K562 (cell line): ENCODE measurements at regions not wholly inside any gene's neighbourhood (a gene's known extent, or its start where the extent isn't known, plus 50 kb on each side); places are given as distances from the start of the nearest gene placed in this dataset.
"Not testable (repeated sequence)": the region's sequence is repeated elsewhere in the genome, so short reads cannot be mapped to it uniquely, and the experiment has no call there.

Source experiments
- GABPB1 ChIP-seq: sonication (generic); formaldehyde crosslinking; IDR thresholded peaks from 2 replicates; pipeline ENCODE4 v1.8.0; 2022; ENCODE audit warnings: mild to moderate bottlenecking, missing genetic modification reagents
- KDM1A ChIP-seq, 2 experiments: fragments of 450-650 bp; IDR thresholded peaks; 2 replicates each; pipeline ENCODE4 v1.6.1; 2016; ENCODE audit warnings: mild to moderate bottlenecking in 2 of 2
- RAD21 ChIP-seq, 2 experiments: fragments of 250-450 bp in 1 of 2; fragments of 450-650 bp in 1 of 2; sonication (Bioruptor Pico) in 1 of 2; formaldehyde crosslinking in 1 of 2; IDR thresholded peaks in 1 of 2; conservative IDR thresholded peaks in 1 of 2; 2 replicates each; pipeline versions ENCODE4 v1.4.0 to v1.8.0; 2020 to 2022; ENCODE audit warnings: mild to moderate bottlenecking in 2 of 2, moderate library complexity in 1 of 2
- TF ChIP-seq, protein P1 (sequence below): sonication (generic); formaldehyde crosslinking; IDR thresholded peaks from 2 replicates; pipeline ENCODE4 v1.8.0; 2023; ENCODE audit warnings: missing genetic modification reagents, mild to moderate bottlenecking, borderline replicate concordance

DNA sequence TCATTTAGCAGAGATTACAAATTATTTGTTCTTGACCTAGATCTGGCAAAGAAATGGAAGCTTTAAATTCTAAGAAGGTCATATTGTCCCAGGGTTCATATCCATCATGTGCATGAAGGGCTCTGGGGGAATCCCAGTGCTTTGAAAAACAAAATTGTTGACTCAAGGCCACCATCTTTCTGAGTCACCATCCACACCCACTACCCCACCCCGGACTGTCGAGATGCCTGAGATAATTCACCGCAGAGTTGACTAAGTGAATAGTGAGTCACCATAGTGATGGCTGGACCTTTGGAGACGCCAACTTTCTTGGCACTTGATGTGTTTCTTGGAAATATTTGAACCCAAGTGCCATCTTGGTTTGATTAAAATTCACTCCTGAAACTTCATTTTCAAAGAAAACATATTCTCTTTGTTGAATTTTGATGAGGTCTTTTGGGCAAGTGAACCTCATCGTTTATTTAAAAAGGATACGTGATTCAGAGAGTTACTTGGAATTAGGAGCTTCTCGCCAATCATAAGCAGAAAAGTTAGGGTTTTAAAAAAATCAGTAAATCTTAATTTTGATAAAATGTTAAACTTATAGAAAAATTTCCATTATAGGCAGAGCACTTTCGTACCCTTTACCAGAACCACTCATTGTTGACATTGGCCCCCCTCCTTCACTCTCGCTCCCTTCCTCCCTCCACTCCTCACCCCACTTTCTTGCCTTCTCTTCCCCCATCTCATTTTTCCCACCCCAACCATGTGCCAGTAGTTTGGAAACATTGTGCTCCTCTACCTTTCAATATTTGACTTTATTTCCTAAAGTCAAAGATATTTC, 53.0 kb upstream of the LYZL2 start:
- TF ChIP-seq GABPB1 (CRISPR knock-in tag); RAD21 (CRISPR knock-in tag; conservative IDR thresholded peaks at IDR 0.05 in 1 of 2, IDR thresholded peaks at IDR 0.05 in 1 of 2): not testable (repeated sequence)
- TF ChIP-seq, protein P1, sequence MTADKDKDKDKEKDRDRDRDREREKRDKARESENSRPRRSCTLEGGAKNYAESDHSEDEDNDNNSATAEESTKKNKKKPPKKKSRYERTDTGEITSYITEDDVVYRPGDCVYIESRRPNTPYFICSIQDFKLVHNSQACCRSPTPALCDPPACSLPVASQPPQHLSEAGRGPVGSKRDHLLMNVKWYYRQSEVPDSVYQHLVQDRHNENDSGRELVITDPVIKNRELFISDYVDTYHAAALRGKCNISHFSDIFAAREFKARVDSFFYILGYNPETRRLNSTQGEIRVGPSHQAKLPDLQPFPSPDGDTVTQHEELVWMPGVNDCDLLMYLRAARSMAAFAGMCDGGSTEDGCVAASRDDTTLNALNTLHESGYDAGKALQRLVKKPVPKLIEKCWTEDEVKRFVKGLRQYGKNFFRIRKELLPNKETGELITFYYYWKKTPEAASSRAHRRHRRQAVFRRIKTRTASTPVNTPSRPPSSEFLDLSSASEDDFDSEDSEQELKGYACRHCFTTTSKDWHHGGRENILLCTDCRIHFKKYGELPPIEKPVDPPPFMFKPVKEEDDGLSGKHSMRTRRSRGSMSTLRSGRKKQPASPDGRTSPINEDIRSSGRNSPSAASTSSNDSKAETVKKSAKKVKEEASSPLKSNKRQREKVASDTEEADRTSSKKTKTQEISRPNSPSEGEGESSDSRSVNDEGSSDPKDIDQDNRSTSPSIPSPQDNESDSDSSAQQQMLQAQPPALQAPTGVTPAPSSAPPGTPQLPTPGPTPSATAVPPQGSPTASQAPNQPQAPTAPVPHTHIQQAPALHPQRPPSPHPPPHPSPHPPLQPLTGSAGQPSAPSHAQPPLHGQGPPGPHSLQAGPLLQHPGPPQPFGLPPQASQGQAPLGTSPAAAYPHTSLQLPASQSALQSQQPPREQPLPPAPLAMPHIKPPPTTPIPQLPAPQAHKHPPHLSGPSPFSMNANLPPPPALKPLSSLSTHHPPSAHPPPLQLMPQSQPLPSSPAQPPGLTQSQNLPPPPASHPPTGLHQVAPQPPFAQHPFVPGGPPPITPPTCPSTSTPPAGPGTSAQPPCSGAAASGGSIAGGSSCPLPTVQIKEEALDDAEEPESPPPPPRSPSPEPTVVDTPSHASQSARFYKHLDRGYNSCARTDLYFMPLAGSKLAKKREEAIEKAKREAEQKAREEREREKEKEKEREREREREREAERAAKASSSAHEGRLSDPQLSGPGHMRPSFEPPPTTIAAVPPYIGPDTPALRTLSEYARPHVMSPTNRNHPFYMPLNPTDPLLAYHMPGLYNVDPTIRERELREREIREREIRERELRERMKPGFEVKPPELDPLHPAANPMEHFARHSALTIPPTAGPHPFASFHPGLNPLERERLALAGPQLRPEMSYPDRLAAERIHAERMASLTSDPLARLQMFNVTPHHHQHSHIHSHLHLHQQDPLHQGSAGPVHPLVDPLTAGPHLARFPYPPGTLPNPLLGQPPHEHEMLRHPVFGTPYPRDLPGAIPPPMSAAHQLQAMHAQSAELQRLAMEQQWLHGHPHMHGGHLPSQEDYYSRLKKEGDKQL (CRISPR knock-in tag): not testable (repeated sequence)
- peak; percentile 27 to 28; a peak in 1 of 4 replicates for TF ChIP-seq KDM1A (IDR thresholded peaks at IDR 0.05)
